Glutamatergic neuron (in vitro differentiated cells): ENCODE measurements at regions not wholly inside any gene's neighbourhood (a gene's known extent, or its start where the extent isn't known, plus 50 kb on each side); places are given as distances from the start of the nearest gene placed in this dataset.

Experiments
- DNase-seq: peaks from one replicate; pipeline ENCODE4 v3.0.0; 2022
- H3K27ac Mint-ChIP-seq: one replicate; pipeline ENCODE4 v1.8.0; 2020; ENCODE audit warnings: mild to moderate bottlenecking, mixed read lengths, inconsistent platforms; ENCODE audit not compliant: unreplicated experiment
- H3K27me3 Mint-ChIP-seq: one replicate; pipeline ENCODE4 v1.8.0; 2020; ENCODE audit warnings: mild to moderate bottlenecking, moderate library complexity, mixed read lengths, inconsistent platforms; ENCODE audit not compliant: unreplicated experiment
- H3K36me3 Mint-ChIP-seq: one replicate; pipeline ENCODE4 v1.8.0; 2020; ENCODE audit warnings: mild to moderate bottlenecking, mixed read lengths, inconsistent platforms; ENCODE audit not compliant: unreplicated experiment
- H3K4me1 Mint-ChIP-seq: one replicate; pipeline ENCODE4 v1.8.0; 2020; ENCODE audit warnings: mild to moderate bottlenecking, low read depth, mixed read lengths, inconsistent platforms; ENCODE audit not compliant: unreplicated experiment
- H3K4me3 Mint-ChIP-seq: one replicate; pipeline ENCODE4 v1.8.0; 2020; ENCODE audit warnings: mild to moderate bottlenecking, mixed read lengths, inconsistent platforms; ENCODE audit not compliant: unreplicated experiment
- H3K9me3 Mint-ChIP-seq: one replicate; pipeline ENCODE4 v1.8.0; 2020; ENCODE audit warnings: mild to moderate bottlenecking, moderate library complexity, mixed read lengths, inconsistent platforms; ENCODE audit not compliant: unreplicated experiment
- TF ChIP-seq, protein P1 (sequence below): fragments of 200-600 bp; sonication (generic); IDR thresholded peaks from one replicate; pipeline ENCODE4 v1.5.0; 2021; ENCODE audit not compliant: partially characterized antibody, unreplicated experiment

DNA sequence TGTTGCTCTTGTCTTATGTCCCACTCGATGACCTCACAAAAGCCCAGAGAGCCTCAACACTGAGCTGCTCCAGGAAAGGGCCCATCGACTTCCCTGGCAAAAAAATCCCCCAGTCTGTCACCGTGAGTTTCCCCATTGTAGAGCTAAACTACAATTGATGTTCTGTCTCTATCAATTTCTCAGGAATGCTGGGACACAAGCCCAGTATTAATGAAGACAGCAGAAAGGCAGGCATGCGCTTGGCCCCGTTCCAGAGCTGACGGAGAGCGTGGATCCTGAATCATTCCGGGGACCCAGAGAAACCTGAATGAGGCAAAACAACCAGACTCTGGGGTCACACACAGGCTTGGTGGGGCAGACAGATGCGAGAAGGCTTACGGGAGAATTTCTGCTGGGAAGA, 146.9 kb downstream of the TTC32 start:
- no peak overlapping the region for H3K27ac Mint-ChIP-seq
- H3K9me3 Mint-ChIP-seq, result no peaks in the 10 kb centered on the region
- H3K36me3 Mint-ChIP-seq, result peaks cover 6% of the 10 kb centered on the region
- DNase-seq, result no peak
- TF ChIP-seq, protein P1, sequence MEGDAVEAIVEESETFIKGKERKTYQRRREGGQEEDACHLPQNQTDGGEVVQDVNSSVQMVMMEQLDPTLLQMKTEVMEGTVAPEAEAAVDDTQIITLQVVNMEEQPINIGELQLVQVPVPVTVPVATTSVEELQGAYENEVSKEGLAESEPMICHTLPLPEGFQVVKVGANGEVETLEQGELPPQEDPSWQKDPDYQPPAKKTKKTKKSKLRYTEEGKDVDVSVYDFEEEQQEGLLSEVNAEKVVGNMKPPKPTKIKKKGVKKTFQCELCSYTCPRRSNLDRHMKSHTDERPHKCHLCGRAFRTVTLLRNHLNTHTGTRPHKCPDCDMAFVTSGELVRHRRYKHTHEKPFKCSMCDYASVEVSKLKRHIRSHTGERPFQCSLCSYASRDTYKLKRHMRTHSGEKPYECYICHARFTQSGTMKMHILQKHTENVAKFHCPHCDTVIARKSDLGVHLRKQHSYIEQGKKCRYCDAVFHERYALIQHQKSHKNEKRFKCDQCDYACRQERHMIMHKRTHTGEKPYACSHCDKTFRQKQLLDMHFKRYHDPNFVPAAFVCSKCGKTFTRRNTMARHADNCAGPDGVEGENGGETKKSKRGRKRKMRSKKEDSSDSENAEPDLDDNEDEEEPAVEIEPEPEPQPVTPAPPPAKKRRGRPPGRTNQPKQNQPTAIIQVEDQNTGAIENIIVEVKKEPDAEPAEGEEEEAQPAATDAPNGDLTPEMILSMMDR, result no peak
- no peak overlapping the region for H3K4me3 Mint-ChIP-seq
- peaks cover 4% of the 10 kb centered on the region for H3K27me3 Mint-ChIP-seq
- peaks cover 6% of the 10 kb centered on the region for H3K4me1 Mint-ChIP-seq

DNA sequence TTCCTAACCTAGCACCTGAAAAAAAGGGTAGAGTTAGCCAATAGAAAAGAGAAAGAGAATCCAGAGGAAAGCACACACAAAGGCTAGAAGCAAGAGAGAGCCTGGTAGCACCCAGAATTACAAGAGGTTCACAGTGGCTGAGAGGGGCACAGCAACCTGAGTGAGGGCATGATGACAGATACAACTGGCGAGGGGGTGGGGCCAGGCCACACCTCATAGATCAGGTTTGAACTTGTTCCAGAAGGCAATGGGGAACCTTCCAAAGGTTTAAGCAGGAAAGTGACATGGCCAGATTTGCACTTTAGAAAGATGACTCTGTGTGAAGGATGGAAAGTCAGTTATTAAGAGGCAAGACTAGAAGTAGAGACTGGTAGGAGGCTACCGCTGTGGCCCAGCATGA, 148.0 kb downstream of the TTC32 start:
- TF ChIP-seq, protein P1, result no peak
- H3K9me3 Mint-ChIP-seq, result no peaks in the 10 kb centered on the region
- H3K36me3 Mint-ChIP-seq, result peaks cover 6% of the 10 kb centered on the region
- no peak for DNase-seq
- H3K4me3 Mint-ChIP-seq, result no peak overlapping the region
- peaks cover 4% of the 10 kb centered on the region for H3K4me1 Mint-ChIP-seq
- H3K27ac Mint-ChIP-seq, result peak overlapping the region; percentile 23
- H3K27me3 Mint-ChIP-seq, result peaks cover 4% of the 10 kb centered on the region

DNA sequence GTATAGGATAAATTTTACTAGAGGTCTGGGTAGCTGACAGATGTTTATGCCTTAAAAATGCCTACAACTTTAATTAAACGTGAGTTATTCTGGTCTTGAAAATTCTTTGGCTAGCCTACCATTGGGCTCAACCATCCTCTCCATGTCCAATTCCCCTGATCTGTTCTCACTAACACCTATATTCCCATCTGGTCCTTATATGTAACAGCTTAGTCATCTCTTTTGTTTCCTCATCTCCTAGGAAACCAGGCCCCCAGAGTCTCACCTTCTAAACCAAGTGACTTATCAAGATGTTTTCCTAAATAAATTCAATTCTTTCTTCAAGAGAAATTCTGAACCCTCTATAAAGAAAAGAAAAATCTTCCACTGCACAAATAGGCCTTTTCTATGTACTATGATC, 148.5 kb downstream of the TTC32 start:
- no peak overlapping the region for H3K4me3 Mint-ChIP-seq
- no peaks in the 10 kb centered on the region for H3K9me3 Mint-ChIP-seq
- peaks cover 4% of the 10 kb centered on the region for H3K27me3 Mint-ChIP-seq
- H3K4me1 Mint-ChIP-seq, result peaks cover 4% of the 10 kb centered on the region
- DNase-seq, result no peak
- H3K27ac Mint-ChIP-seq, result no peak overlapping the region
- TF ChIP-seq, protein P1, result no peak
- peaks cover 6% of the 10 kb centered on the region for H3K36me3 Mint-ChIP-seq

DNA sequence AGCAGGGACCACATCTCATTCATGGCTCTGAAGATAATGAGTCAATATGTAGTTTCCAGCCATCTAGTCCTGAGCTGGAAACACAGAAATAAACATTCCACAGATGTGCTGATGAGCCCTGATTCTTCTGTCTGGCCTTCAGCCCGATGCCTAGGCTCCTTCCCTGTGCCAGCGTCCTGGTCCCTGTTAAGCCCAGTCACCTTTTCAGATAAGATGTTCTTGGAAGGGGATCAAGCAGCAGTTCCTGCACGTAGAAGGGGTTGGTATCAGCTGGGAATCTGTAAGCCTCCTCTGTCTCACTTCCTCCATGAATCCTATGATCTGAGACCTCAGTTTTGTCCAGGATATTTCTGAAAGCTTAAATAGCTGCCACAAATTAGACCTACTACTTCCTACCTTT, 149.3 kb downstream of the TTC32 start:
- Mint-ChIP-seq H3K36me3 (peaks cover 6% of the 10 kb centered on the region), H3K27me3 (peaks cover 2% of the 10 kb centered on the region), H3K4me3 (no peak overlapping the region), H3K4me1 (peaks cover 4% of the 10 kb centered on the region), H3K9me3 (no peaks in the 10 kb centered on the region), H3K27ac (no peak overlapping the region)
- no peak for DNase-seq
- TF ChIP-seq, protein P1, result no peak

DNA sequence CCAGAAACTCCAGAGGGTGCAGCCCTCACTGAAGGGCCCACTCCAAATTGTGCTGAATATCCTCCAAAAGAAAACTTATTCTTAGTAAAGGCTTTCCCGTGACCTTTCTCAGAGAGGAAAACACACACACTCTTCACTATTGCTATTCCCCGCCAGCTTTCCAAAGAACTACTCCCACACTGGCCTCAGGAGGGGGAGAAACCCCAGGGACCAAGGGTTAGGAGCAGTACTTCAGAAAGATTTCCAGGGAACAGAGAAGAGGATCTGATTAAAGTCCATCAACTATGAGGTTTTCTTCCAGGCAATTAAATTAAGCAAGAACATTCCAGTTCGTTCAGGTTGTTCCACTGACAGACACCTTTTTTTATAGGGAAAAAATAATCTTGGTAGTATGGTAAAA, 150.2 kb downstream of the TTC32 start:
- peaks cover 2% of the 10 kb centered on the region for H3K27me3 Mint-ChIP-seq
- DNase-seq, result no peak
- no peaks in the 10 kb centered on the region for H3K9me3 Mint-ChIP-seq
- no peak overlapping the region for H3K4me3 Mint-ChIP-seq
- TF ChIP-seq, protein P1, result no peak
- no peak overlapping the region for H3K27ac Mint-ChIP-seq
- peaks cover 4% of the 10 kb centered on the region for H3K4me1 Mint-ChIP-seq
- H3K36me3 Mint-ChIP-seq, result peaks cover 6% of the 10 kb centered on the region
